ENCODE measurements at regions not wholly inside any gene's neighbourhood (a gene's known extent, or its start where the extent isn't known, plus 50 kb on each side); places are given as distances from the start of the nearest gene placed in this dataset.

DNA sequence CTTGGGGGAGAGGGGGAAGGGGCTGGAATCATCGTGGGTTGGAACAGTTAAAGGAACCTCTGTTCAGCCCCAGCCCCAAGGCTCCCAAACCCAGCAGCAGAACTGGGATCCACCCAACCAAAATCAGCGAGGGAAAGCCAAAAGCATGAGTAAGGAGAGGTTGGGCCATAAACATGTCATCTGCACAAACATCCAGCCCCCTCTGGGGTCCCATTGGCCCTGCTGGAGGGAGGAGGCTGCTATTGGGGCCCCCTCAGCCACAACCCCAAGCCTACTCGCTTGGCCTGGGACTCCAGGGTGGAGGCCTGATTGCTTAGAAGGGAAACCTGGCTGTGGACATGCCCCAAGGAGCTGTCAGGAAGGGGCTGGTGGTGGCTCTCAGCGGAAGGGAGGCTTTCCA is 154.9 kb downstream of the FGF18 start:
- no peak overlapping the region for H3K27ac ChIP-seq (ENCODE audit: low read length)
- no peaks in the 10 kb centered on the region for H3K9me3 ChIP-seq (ENCODE audit: insufficient read depth, low read length)
- H3K36me3 ChIP-seq (replicated peaks; ENCODE audit: low read depth, low read length): no peaks in the 10 kb centered on the region
- H3K27me3 ChIP-seq (ENCODE audit: low read depth, low read length): peaks cover 7% of the 10 kb centered on the region; the same call in 1 of the 2 replicates
- H2AFZ ChIP-seq (ENCODE audit: low read depth, low read length): no peak overlapping the region
- H3K4me1 ChIP-seq (ENCODE audit: low read length): no peaks in the 10 kb centered on the region
- no peak for TF ChIP-seq EZH2phosphoT487 (IDR thresholded peaks at IDR 0.05; ENCODE audit: low read depth)
- TF ChIP-seq, protein P1, sequence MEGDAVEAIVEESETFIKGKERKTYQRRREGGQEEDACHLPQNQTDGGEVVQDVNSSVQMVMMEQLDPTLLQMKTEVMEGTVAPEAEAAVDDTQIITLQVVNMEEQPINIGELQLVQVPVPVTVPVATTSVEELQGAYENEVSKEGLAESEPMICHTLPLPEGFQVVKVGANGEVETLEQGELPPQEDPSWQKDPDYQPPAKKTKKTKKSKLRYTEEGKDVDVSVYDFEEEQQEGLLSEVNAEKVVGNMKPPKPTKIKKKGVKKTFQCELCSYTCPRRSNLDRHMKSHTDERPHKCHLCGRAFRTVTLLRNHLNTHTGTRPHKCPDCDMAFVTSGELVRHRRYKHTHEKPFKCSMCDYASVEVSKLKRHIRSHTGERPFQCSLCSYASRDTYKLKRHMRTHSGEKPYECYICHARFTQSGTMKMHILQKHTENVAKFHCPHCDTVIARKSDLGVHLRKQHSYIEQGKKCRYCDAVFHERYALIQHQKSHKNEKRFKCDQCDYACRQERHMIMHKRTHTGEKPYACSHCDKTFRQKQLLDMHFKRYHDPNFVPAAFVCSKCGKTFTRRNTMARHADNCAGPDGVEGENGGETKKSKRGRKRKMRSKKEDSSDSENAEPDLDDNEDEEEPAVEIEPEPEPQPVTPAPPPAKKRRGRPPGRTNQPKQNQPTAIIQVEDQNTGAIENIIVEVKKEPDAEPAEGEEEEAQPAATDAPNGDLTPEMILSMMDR (IDR thresholded peaks at IDR 0.05; ENCODE audit: low read depth, low read length): no peak
- no peak overlapping the region for H3K4me3 ChIP-seq (ENCODE audit: low read length)
- no peaks in the 10 kb centered on the region for H4K20me1 ChIP-seq (ENCODE audit: insufficient read depth, low read length)
- no peak overlapping the region for H3K4me2 ChIP-seq (ENCODE audit: low read length)
- H3K79me2 ChIP-seq (ENCODE audit: low read length): no peaks in the 10 kb centered on the region
- no peak overlapping the region for H3K9ac ChIP-seq (ENCODE audit: low read length)

DNA sequence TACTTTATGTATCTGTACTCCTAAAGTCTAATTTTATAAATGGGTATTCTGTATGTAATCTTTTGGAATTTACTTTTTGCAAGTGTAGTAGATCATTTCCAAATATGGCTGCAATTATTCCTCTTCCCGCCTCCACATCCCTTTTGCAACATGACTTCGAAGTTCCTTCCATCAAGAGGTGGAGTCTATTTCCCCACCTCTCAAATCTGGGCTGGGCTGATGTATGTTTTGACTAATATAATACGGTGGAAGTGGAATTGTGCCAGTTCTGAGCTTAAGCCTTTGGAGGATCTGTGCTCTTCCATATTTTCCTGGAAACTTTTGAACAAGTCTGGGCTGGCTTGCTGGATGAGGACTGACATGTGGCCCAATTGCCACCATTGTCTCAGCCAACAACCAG is 155.9 kb downstream of the FGF18 start:
- H2AFZ ChIP-seq (ENCODE audit: low read depth, low read length): no peak overlapping the region
- no peak for TF ChIP-seq EZH2phosphoT487 (IDR thresholded peaks at IDR 0.05; ENCODE audit: low read depth)
- TF ChIP-seq, protein P1 (IDR thresholded peaks at IDR 0.05; ENCODE audit: low read depth, low read length): no peak
- H4K20me1 ChIP-seq (ENCODE audit: insufficient read depth, low read length): no peaks in the 10 kb centered on the region
- no peak overlapping the region for H3K4me3 ChIP-seq (ENCODE audit: low read length)
- H3K4me1 ChIP-seq (ENCODE audit: low read length): no peaks in the 10 kb centered on the region
- H3K36me3 ChIP-seq (replicated peaks; ENCODE audit: low read depth, low read length): no peaks in the 10 kb centered on the region
- H3K27me3 ChIP-seq (ENCODE audit: low read depth, low read length): peaks cover 1% of the 10 kb centered on the region; the same call in 1 of the 2 replicates
- H3K9ac ChIP-seq (ENCODE audit: low read length): no peak overlapping the region
- H3K9me3 ChIP-seq (ENCODE audit: insufficient read depth, low read length): no peaks in the 10 kb centered on the region
- no peak overlapping the region for H3K4me2 ChIP-seq (ENCODE audit: low read length)
- H3K79me2 ChIP-seq (ENCODE audit: low read length): no peaks in the 10 kb centered on the region
- H3K27ac ChIP-seq (ENCODE audit: low read length): no peak overlapping the region

DNA sequence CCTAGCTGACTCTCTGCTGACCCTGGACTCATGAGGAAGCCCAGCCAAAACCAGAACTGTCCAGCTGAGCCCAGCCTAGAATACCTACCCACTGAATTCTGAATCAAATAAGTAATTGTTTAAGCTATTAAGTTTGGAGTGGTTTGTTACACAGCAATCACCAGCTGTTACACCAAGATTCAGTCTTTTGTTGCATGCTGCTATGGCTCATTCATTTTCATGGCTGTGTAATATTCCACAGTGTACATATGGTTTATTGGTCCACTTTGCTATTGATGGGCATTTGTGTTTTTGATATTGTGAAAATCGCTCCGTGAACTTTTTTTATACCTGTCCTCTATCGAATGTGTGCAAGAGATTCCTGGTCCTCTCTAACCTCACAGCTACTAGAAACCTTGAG is 156.4 kb downstream of the FGF18 start:
- Histone ChIP-seq H2AFZ (ENCODE audit: low read depth, low read length) (no peak overlapping the region), H4K20me1 (ENCODE audit: insufficient read depth, low read length) (no peaks in the 10 kb centered on the region), H3K9me3 (ENCODE audit: insufficient read depth, low read length) (no peaks in the 10 kb centered on the region), H3K27ac (ENCODE audit: low read length) (no peak overlapping the region), H3K27me3 (ENCODE audit: low read depth, low read length) (no peaks in the 10 kb centered on the region; the same call in 1 of the 2 replicates), H3K4me3 (ENCODE audit: low read length) (no peak overlapping the region), H3K36me3 (replicated peaks; ENCODE audit: low read depth, low read length) (no peaks in the 10 kb centered on the region), H3K4me2 (ENCODE audit: low read length) (no peak overlapping the region), H3K9ac (ENCODE audit: low read length) (no peak overlapping the region), H3K4me1 (ENCODE audit: low read length) (no peaks in the 10 kb centered on the region), H3K79me2 (ENCODE audit: low read length) (no peaks in the 10 kb centered on the region)
- TF ChIP-seq EZH2phosphoT487 (IDR thresholded peaks at IDR 0.05; ENCODE audit: low read depth): no peak
- TF ChIP-seq, protein P1 (IDR thresholded peaks at IDR 0.05; ENCODE audit: low read depth, low read length): no peak

DNA sequence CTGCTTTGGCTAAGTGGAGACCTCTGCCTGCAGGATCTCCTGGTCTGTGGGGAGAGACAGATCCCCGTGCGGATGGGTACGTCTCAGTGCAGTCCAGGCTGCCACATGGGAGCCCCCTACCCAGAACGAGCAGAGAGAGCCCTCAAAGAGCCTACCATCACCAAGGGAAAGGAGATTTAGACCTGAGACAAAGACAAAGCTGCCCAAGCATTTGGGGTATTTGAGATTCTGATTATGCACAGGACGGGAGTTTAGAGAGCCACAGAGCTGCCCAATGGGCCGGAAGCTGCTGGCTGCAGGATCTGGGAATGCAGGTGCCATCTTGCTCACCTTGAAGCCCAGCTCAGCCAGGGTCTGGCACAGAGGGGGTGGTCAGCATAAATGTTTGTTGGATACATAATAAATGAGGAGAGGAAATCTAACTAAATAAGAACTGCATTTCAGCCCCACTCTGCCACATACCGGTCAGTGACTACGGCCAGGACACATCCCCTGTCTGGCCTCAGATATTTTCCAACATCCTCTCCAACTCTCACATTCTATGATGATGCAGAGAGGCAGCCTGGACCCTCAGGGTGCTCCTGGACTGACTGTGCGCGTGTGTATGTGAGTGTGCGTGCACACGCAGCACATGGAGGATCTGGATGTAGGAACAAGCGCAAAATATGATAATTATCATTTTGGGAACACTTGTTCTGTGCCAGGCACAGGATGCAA is 157.8 kb downstream of the FGF18 start:
- Histone ChIP-seq H4K20me1 (ENCODE audit: insufficient read depth, low read length) (no peaks in the 10 kb centered on the region), H3K4me3 (ENCODE audit: low read length) (no peak overlapping the region), H3K36me3 (replicated peaks; ENCODE audit: low read depth, low read length) (no peaks in the 10 kb centered on the region), H3K27ac (ENCODE audit: low read length) (no peak overlapping the region), H3K9ac (ENCODE audit: low read length) (no peak overlapping the region), H3K9me3 (ENCODE audit: insufficient read depth, low read length) (no peaks in the 10 kb centered on the region), H3K27me3 (ENCODE audit: low read depth, low read length) (no peaks in the 10 kb centered on the region), H3K4me1 (ENCODE audit: low read length) (no peaks in the 10 kb centered on the region), H2AFZ (ENCODE audit: low read depth, low read length) (no peak overlapping the region), H3K4me2 (ENCODE audit: low read length) (no peak overlapping the region), H3K79me2 (ENCODE audit: low read length) (no peaks in the 10 kb centered on the region)
- TF ChIP-seq EZH2phosphoT487 (IDR thresholded peaks at IDR 0.05; ENCODE audit: low read depth): no peak
- TF ChIP-seq, protein P1 (IDR thresholded peaks at IDR 0.05; ENCODE audit: low read depth, low read length): no peak
